GM12878 (cell line): ENCODE measurements at regions not wholly inside any gene's neighbourhood (a gene's known extent, or its start where the extent isn't known, plus 50 kb on each side); places are given as distances from the start of the nearest gene placed in this dataset.

Experiments
- ATAC-seq: fragments of 200-7000 bp; cut with Tn5 transposase; 3 replicates; pipeline ENCODE4 v1.9.1; 2020; ENCODE audit warnings: mild to moderate bottlenecking, moderate library complexity
- BruUV-seq: library from RNA; stranded (reverse); fragments of 400-500 nt; replicated peaks from 2 replicates; lab custom pipeline; 2021; lab: Mats Ljungman, UMichigan
- CTCF ChIA-PET: fragments of 300-600 bp; sonication (Branson Sonifier 250); formaldehyde crosslinking; extraction: SDS; loops from one replicate; lab custom pipeline; 2021; ENCODE audit warnings: inconsistent platforms; lab: Yijun Ruan, JAX
- POLR2A ChIA-PET: fragments of 350-600 bp; formaldehyde crosslinking; extraction: SDS; loops from one replicate; lab custom pipeline; 2021; ENCODE audit warnings: inconsistent platforms; lab: Charles Lee
- RAD21 ChIA-PET: fragments of 300-600 bp; sonication (Branson Sonifier 250); formaldehyde crosslinking; loops from one replicate; lab custom pipeline; 2023; ENCODE audit warnings: antibody characterized with exemption; ENCODE audit not compliant: unreplicated experiment; lab: Charles Lee
- SMC1A ChIA-PET: fragments of 300-600 bp; sonication (Branson Sonifier 250); formaldehyde crosslinking; loops from one replicate; lab custom pipeline; 2023; ENCODE audit not compliant: unreplicated experiment, uncharacterized antibody; lab: Charles Lee
- DNase-seq: peaks from one replicate; pipeline ENCODE4 v3.0.0-alpha.2; 2011; ENCODE audit warnings: low read depth, low spot score
- FAIRE-seq: peaks from 3 replicates; lab custom pipeline; 2011; peaks lifted over from hg19 to GRCh38; lab: Jason Lieb, UNC
- H2AFZ ChIP-seq: 2 replicates; pipeline ENCODE4 v1.6.0; 2011; ENCODE audit warnings: low read depth, low read length, control low read depth; ENCODE audit not compliant: control insufficient read depth
- H3K27ac ChIP-seq: 2 replicates; pipeline ENCODE4 v1.5.1; 2011; ENCODE audit warnings: control low read depth; ENCODE audit not compliant: control insufficient read depth, insufficient read depth
- H3K27me3 ChIP-seq, 2 experiments: replicated peaks in 1 of 2; 2 replicates each; pipeline versions ENCODE4 v1.6.0 to v1.6.1; 2011; ENCODE audit warnings: low read length in 1 of 2; ENCODE audit not compliant: control insufficient read depth in 2 of 2, insufficient read depth in 2 of 2
- H3K36me3 ChIP-seq, 2 experiments: 2 replicates each; pipeline ENCODE4 v1.5.1; 2011; ENCODE audit warnings: low read length in 1 of 2; ENCODE audit not compliant: control insufficient read depth in 2 of 2, insufficient read depth in 2 of 2
- H3K4me1 ChIP-seq: 2 replicates; pipeline ENCODE4 v1.6.1; 2011; ENCODE audit warnings: mild to moderate bottlenecking, low read length, moderate library complexity, mixed read lengths; ENCODE audit not compliant: control insufficient read depth, insufficient read depth
- H3K4me2 ChIP-seq: 2 replicates; pipeline ENCODE4 v1.6.0; 2011; ENCODE audit warnings: control low read depth; ENCODE audit not compliant: control insufficient read depth, insufficient read depth
- H3K4me3 ChIP-seq: fragments of 200-600 bp; sonication (generic); 2 replicates; pipeline ENCODE4 v1.5.1; 2016
- H3K79me2 ChIP-seq: 2 replicates; pipeline ENCODE4 v1.6.0; 2011; ENCODE audit warnings: low read length; ENCODE audit not compliant: control insufficient read depth, insufficient read depth
- H3K9ac ChIP-seq: 2 replicates; pipeline ENCODE4 v1.8.0; 2011; ENCODE audit warnings: low read length, control low read depth, mixed read lengths; ENCODE audit not compliant: control insufficient read depth, insufficient read depth
- H3K9me3 ChIP-seq: replicated peaks from 3 replicates; pipeline ENCODE4 v1.5.1; 2011; ENCODE audit warnings: mild to moderate bottlenecking, low read length; ENCODE audit not compliant: control insufficient read depth, insufficient read depth
- H4K20me1 ChIP-seq: 2 replicates; pipeline ENCODE4 v1.6.0; 2011; ENCODE audit not compliant: control insufficient read depth, insufficient read depth
- BRCA1 ChIP-seq: IDR thresholded peaks from 2 replicates; pipeline ENCODE4 v1.6.1; 2011; ENCODE audit warnings: low read depth, low read length, improper control_type of control experiment
- CEBPZ ChIP-seq: fragments of 150-350 bp; IDR thresholded peaks from 2 replicates; pipeline ENCODE4 v1.6.1; 2016; ENCODE audit warnings: low read depth, low read length
- EGR1 ChIP-seq, 2 experiments: IDR thresholded peaks; 1 replicate in 1 of 2; 2 replicates in 1 of 2; pipeline ENCODE4 v1.6.1; 2011 to 2012; ENCODE audit warnings: low read depth in 2 of 2, low read length in 2 of 2, borderline replicate concordance in 1 of 2, mild to moderate bottlenecking in 1 of 2, moderate library complexity in 1 of 2
- EP300 ChIP-seq, 2 experiments: fragments of 150-350 bp in 1 of 2; IDR thresholded peaks; 2 replicates each; pipeline ENCODE4 v1.6.1; 2011 to 2012; ENCODE audit warnings: low read depth in 2 of 2, low read length in 2 of 2, borderline replicate concordance in 1 of 2, improper control_type of control experiment in 1 of 2, inconsistent platforms in 1 of 2; ENCODE audit not compliant: control insufficient read depth in 1 of 2
- HCFC1 ChIP-seq: fragments of 150-350 bp; IDR thresholded peaks from 2 replicates; pipeline ENCODE4 v1.6.1; 2014; ENCODE audit warnings: low read length
- MEF2B ChIP-seq: fragments of 450-650 bp; IDR thresholded peaks from 2 replicates; pipeline ENCODE4 v1.6.1; 2018; ENCODE audit warnings: mild to moderate bottlenecking, moderate library complexity; ENCODE audit not compliant: partially characterized antibody, poor library complexity, severe bottlenecking
- NFYA ChIP-seq: IDR thresholded peaks from 2 replicates; pipeline ENCODE4 v1.6.1; 2011; ENCODE audit warnings: low read depth, mild to moderate bottlenecking, low read length, improper control_type of control experiment, borderline replicate concordance
- NFYB ChIP-seq: IDR thresholded peaks from 2 replicates; pipeline ENCODE4 v1.6.1; 2011; ENCODE audit warnings: low read depth, mild to moderate bottlenecking, low read length, improper control_type of control experiment, moderate library complexity; ENCODE audit not compliant: insufficient read depth
- RFX5 ChIP-seq: IDR thresholded peaks from 2 replicates; pipeline ENCODE4 v1.6.1; 2011; ENCODE audit warnings: low read depth, low read length, improper control_type of control experiment
- SRF ChIP-seq, 2 experiments: IDR thresholded peaks; 2 replicates each; pipeline ENCODE4 v1.6.1; 2011; ENCODE audit warnings: low read depth in 2 of 2, low read length in 2 of 2, mild to moderate bottlenecking in 1 of 2, moderate library complexity in 1 of 2
- ZNF687 ChIP-seq: fragments of 450-650 bp; IDR thresholded peaks from 2 replicates; pipeline ENCODE4 v1.6.1; 2017; ENCODE audit warnings: mild to moderate bottlenecking, moderate library complexity
- WGBS: methylation state at CpG from one replicate; pipeline ENCODE4 v1.1.6; 2016; ENCODE audit warnings: low lambda C conversion rate; ENCODE audit not compliant: insufficient replicate concordance, insufficient coverage; ENCODE audit errors: missing lambda C conversion rate; 5-methylcytosine and 5-hydroxymethylcytosine counted together
- in situ Hi-C: fragments of 300-500 bp; cut with MboI; formaldehyde crosslinking; loops from 9 replicates; pipeline ENCODE4 v1.14.3; 2018; ENCODE audit warnings: mixed read lengths
- intact Hi-C: fragments of 100-400 bp; cut with micrococcal nuclease; formaldehyde crosslinking; loops from one replicate; pipeline ENCODE4 v1.14.2; 2022; ENCODE audit not compliant: unreplicated experiment

GRCh38 chr18:44117821-44118220 lies 562.9 kb upstream of the SETBP1 start:
- SMC1A ChIA-PET = no interaction called here
- no peaks in the 10 kb centered on the region for H4K20me1 ChIP-seq
- POLR2A ChIA-PET = no interaction called here
- in situ Hi-C loops (no loop called here), intact Hi-C loops (no loop called here)
- ATAC-seq (no peak), DNase-seq (no peak)
- H3K4me2 ChIP-seq = no peak overlapping the region
- no peak overlapping the region for H2AFZ ChIP-seq
- no peak overlapping the region for H3K9ac ChIP-seq
- H3K27me3 ChIP-seq = no peaks in the 10 kb centered on the region
- no TSS peak for BruUV-seq
- H3K36me3 ChIP-seq = no peaks in the 10 kb centered on the region
- RAD21 ChIA-PET = no interaction called here
- no peaks in the 10 kb centered on the region for H3K9me3 ChIP-seq
- H3K27ac ChIP-seq = no peak overlapping the region
- no peak for TF ChIP-seq BRCA1
- TF ChIP-seq RFX5 = no peak
- TF ChIP-seq EP300 (IDR thresholded peaks at IDR 0.05; ENCODE audit: borderline replicate concordance in 1 of 2, control insufficient read depth in 1 of 2, low read depth in 2 of 2, low read length in 2 of 2) = no peak
- no peak for TF ChIP-seq EGR1 (IDR thresholded peaks at IDR 0.05; ENCODE audit: borderline replicate concordance in 1 of 2, low read depth in 2 of 2, low read length in 2 of 2)
- TF ChIP-seq, all 136 proteins: peak for 0
- no peak overlapping the region for H3K4me3 ChIP-seq
- no peak for FAIRE-seq
- CTCF ChIA-PET = no interaction called here
- H3K79me2 ChIP-seq = no peaks in the 10 kb centered on the region
- no peaks in the 10 kb centered on the region for H3K4me1 ChIP-seq

- no peak for FAIRE-seq
- no peaks in the 10 kb centered on the region for H4K20me1 ChIP-seq
- no peaks in the 10 kb centered on the region for H3K9me3 ChIP-seq
- RAD21 ChIA-PET = no interaction called here
- H3K9ac ChIP-seq = no peak overlapping the region
- BruUV-seq = no TSS peak
- DNase-seq = no peak
- no peak for ATAC-seq
- no peak overlapping the region for H3K4me2 ChIP-seq
- H3K4me1 ChIP-seq = no peaks in the 10 kb centered on the region
- POLR2A ChIA-PET = no interaction called here
- H3K27ac ChIP-seq = no peak overlapping the region
- H3K79me2 ChIP-seq = no peaks in the 10 kb centered on the region
- CTCF ChIA-PET = no interaction called here
- intact Hi-C loops (no loop called here), in situ Hi-C loops (no loop called here)
- no peak overlapping the region for H2AFZ ChIP-seq
- H3K27me3 ChIP-seq = no peaks in the 10 kb centered on the region
- H3K4me3 ChIP-seq = no peak overlapping the region
- SMC1A ChIA-PET = no interaction called here
- WGBS = 56% methylated on average over 2 of the region's 2 CpGs
- H3K36me3 ChIP-seq = no peaks in the 10 kb centered on the region
- no peak for TF ChIP-seq CEBPZ
- no peak for TF ChIP-seq NFYA
- no peak for TF ChIP-seq MEF2B
- no peak for TF ChIP-seq ZNF687
- TF ChIP-seq SRF (IDR thresholded peaks at IDR 0.05; ENCODE audit: low read depth in 2 of 2, low read length in 2 of 2) = no peak
- TF ChIP-seq NFYB = no peak
- TF ChIP-seq HCFC1 = no peak
Measured at GRCh38 chr18:44119607-44120006, 561.1 kb upstream of the SETBP1 start.
